Lower lobe of right lung (tissue), 2 donors: ENCODE measurements at regions not wholly inside any gene's neighbourhood (a gene's known extent, or its start where the extent isn't known, plus 50 kb on each side); places are given as distances from the start of the nearest gene placed in this dataset.

Source experiments
- ATAC-seq, 2 donors: fragments of 200-7000 bp; cut with Tn5 transposase; one replicate each; pipeline ENCODE4 v1.9.1; 2020 to 2022; ENCODE audit warnings: mild to moderate bottlenecking in 2 of 2, moderate library complexity in 2 of 2
- DNase-seq: peaks from one replicate; pipeline ENCODE4 v3.0.0-alpha.2; 2020
- H3K27ac ChIP-seq: fragments of 200-600 bp; one replicate; pipeline ENCODE4 v1.8.0; 2022
- H3K27me3 ChIP-seq: fragments of 200-600 bp; one replicate; pipeline ENCODE4 v1.8.0; 2022; ENCODE audit warnings: low read depth
- H3K36me3 ChIP-seq: fragments of 200-600 bp; one replicate; pipeline ENCODE4 v1.8.0; 2022; ENCODE audit warnings: mild to moderate bottlenecking
- H3K4me1 ChIP-seq: fragments of 200-600 bp; one replicate; pipeline ENCODE4 v1.8.0; 2022
- H3K4me3 ChIP-seq: fragments of 200-600 bp; one replicate; pipeline ENCODE4 v1.8.0; 2022; ENCODE audit warnings: mild to moderate bottlenecking
- H3K9me3 ChIP-seq: fragments of 200-600 bp; one replicate; pipeline ENCODE4 v1.8.0; 2022
- CTCF ChIP-seq: fragments of 200-600 bp; IDR thresholded peaks from one replicate; pipeline ENCODE4 v1.8.0; 2022; ENCODE audit warnings: antibody characterized with exemption, mild to moderate bottlenecking
- intact Hi-C: fragments of 100-400 bp; cut with DNase I; formaldehyde crosslinking; loops from one replicate; pipeline ENCODE4 v1.11.0; 2022
- donor health status: DM: no; HTN: yes; CAD: no; lungs with severe emphysema.

DNA sequence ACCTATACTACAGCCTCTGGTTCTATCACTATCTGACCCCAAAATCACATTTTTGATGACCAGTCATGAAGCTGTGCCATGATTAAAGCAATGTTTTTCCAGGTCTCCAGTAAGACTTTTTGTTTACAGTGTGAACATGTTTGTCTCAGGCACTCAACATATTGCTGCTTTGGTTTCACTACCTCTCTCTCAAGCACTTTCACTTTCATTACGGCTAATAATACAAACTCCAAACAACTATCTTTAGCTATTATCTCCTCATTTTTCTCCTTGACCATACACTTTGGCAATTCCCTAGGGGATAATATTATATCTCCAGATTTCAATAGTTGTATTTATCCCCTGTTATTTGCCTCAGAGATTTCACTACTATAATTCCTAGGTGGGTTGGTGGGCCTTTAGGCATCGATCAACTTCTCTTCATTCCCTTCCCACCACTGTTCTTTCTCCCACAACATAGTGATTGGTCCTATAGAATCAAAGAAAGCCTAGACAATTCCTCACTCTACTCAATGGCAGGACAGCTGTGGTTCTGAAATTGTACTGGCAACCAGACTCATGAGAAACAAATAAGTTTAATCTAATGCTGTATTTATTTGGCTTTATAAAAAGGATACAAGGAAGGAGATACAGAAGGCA lies 261.4 kb upstream of the ZWINT start:
- Histone ChIP-seq H3K4me3 (peak overlapping the region; percentile 34), H3K36me3 (no peaks in the 10 kb centered on the region), H3K27ac (no peak overlapping the region), H3K27me3 (no peaks in the 10 kb centered on the region), H3K9me3 (no peaks in the 10 kb centered on the region), H3K4me1 (peaks cover 10% of the 10 kb centered on the region)
- intact Hi-C loops, result no loop called here
- DNase-seq, result no peak
- no peak for TF ChIP-seq CTCF
- peak; percentile 32 to 78 for ATAC-seq

DNA sequence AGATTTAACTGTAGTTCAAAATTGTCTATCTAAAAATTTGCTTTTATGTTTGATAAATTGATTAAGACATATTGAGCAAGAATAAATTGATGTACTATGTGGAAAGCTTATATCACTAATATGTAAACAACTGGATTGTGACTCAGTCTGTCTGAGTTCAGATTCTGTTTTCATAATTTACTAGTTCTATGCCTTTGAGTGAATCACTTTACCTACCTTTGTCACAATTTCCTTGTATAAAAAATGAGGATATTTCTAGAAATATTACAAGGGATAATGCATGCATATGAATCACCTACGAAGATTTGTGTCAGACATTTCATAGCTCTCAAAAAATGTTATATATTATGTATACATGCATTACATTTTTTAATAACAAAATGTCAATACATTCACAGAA lies 245.1 kb upstream of the ZWINT start:
- ATAC-seq (no peak), DNase-seq (no peak)
- H3K4me1 ChIP-seq, result no peaks in the 10 kb centered on the region
- no peak for TF ChIP-seq CTCF
- H3K27me3 ChIP-seq, result no peaks in the 10 kb centered on the region
- no peak overlapping the region for H3K27ac ChIP-seq
- no peak overlapping the region for H3K4me3 ChIP-seq
- no peaks in the 10 kb centered on the region for H3K36me3 ChIP-seq
- intact Hi-C loops, result no loop called here
- no peaks in the 10 kb centered on the region for H3K9me3 ChIP-seq

GRCh38 chr10:56605051-56605450 lies 244.0 kb upstream of the ZWINT start:
- Histone ChIP-seq H3K27me3 (no peaks in the 10 kb centered on the region), H3K4me3 (no peak overlapping the region), H3K9me3 (no peaks in the 10 kb centered on the region), H3K4me1 (no peaks in the 10 kb centered on the region), H3K36me3 (no peaks in the 10 kb centered on the region), H3K27ac (no peak overlapping the region)
- no peak for TF ChIP-seq CTCF
- ATAC-seq, result no peak
- no peak for DNase-seq
- intact Hi-C loops, result no loop called here

- Histone ChIP-seq H3K27me3 (no peaks in the 10 kb centered on the region), H3K27ac (no peak overlapping the region), H3K9me3 (no peaks in the 10 kb centered on the region), H3K36me3 (no peaks in the 10 kb centered on the region), H3K4me3 (no peak overlapping the region), H3K4me1 (no peaks in the 10 kb centered on the region)
- intact Hi-C loops, result no loop called here
- no peak for TF ChIP-seq CTCF
- DNase-seq, result no peak
- no peak for ATAC-seq
These were observed 243.6 kb upstream of the ZWINT start for GRCh38 chr10:56604624-56605023.

DNA sequence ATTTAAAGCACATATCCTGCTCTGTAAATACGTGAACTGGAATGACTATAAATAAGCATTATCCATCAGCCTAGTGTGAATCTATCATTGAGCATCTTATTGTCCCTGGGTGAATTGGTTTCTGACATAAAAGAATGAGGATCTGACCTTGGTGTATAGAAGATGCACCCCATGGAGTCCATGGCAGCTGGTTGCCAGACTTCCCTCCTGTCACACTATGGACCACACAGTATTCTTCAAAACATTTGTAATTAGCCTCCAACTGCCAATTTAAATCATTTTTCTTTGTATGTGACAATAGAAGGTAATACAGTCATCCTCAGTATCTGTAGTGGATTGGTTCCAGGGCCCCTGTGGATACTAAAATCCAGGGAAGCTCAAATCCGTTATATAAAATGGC lies 238.1 kb upstream of the ZWINT start:
- no peak overlapping the region for H3K27ac ChIP-seq
- no peak overlapping the region for H3K4me3 ChIP-seq
- DNase-seq (no peak), ATAC-seq (no peak)
- H3K27me3 ChIP-seq, result no peaks in the 10 kb centered on the region
- H3K36me3 ChIP-seq, result no peaks in the 10 kb centered on the region
- H3K4me1 ChIP-seq, result no peaks in the 10 kb centered on the region
- intact Hi-C loops, result no loop called here
- H3K9me3 ChIP-seq, result no peaks in the 10 kb centered on the region
- no peak for TF ChIP-seq CTCF

DNA sequence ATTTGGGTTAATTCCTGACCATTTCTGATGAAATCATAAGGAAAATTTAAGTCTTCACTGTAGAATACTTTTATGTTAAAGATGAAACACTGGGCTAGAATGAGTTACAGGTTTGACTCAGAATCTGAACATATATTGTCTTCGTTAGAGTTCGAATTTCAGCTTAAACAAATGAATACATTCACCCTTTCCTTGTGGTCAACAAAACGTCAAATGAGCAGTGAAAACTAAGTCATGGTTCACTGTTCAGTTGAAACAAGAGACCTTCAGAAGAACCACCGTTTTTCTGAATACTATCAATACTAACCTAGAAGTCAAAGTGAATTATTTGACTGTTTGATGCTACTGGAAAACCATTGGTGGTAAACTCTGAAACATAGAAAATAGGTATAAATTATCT lies 235.2 kb upstream of the ZWINT start:
- no peak for ATAC-seq
- no peaks in the 10 kb centered on the region for H3K9me3 ChIP-seq
- no peak for DNase-seq
- H3K27me3 ChIP-seq, result no peaks in the 10 kb centered on the region
- no peak for TF ChIP-seq CTCF
- H3K36me3 ChIP-seq, result no peaks in the 10 kb centered on the region
- no peak overlapping the region for H3K27ac ChIP-seq
- H3K4me3 ChIP-seq, result no peak overlapping the region
- intact Hi-C loops, result no loop called here
- H3K4me1 ChIP-seq, result no peaks in the 10 kb centered on the region
